ENCODE measurements at regions not wholly inside any gene's neighbourhood (a gene's known extent, or its start where the extent isn't known, plus 50 kb on each side); places are given as distances from the start of the nearest gene placed in this dataset.
"Not testable (repeated sequence)": the region's sequence is repeated elsewhere in the genome, so short reads cannot be mapped to it uniquely, and the experiment has no call there.

GRCh38 chr7:45259966-45260646, 102.5 kb downstream of the RAMP3 start:
- peak in 2 of 4 donors; percentile 7 to 44 for DNase-seq (ENCODE audit: low read depth in 4 of 4, low spot score in 3 of 4)

GRCh38 chr7:45267262-45267661, 109.7 kb downstream of the RAMP3 start:
- no peak for DNase-seq (ENCODE audit: low read depth in 4 of 4, low spot score in 3 of 4)

- DNase-seq (ENCODE audit: low read depth in 4 of 4, low spot score in 3 of 4), result no peak
These were observed 110.4 kb downstream of the RAMP3 start for GRCh38 chr7:45268013-45268412.

- DNase-seq (ENCODE audit: low read depth in 4 of 4, low spot score in 3 of 4), result no peak
These were observed 111.6 kb downstream of the RAMP3 start for GRCh38 chr7:45269192-45269591.

GRCh38 chr7:45278763-45279398, 121.3 kb downstream of the RAMP3 start:
- no peak for DNase-seq (ENCODE audit: low read depth in 4 of 4, low spot score in 3 of 4)

GRCh38 chr7:45289611-45290010, 132.0 kb downstream of the RAMP3 start:
- not testable (repeated sequence) for DNase-seq (ENCODE audit: low read depth in 4 of 4, low spot score in 3 of 4)

GRCh38 chr7:45290880-45291279, 133.3 kb downstream of the RAMP3 start:
- no peak for DNase-seq (ENCODE audit: low read depth in 4 of 4, low spot score in 3 of 4)

GRCh38 chr7:45292481-45292880, 134.9 kb downstream of the RAMP3 start:
- no peak for DNase-seq (ENCODE audit: low read depth in 4 of 4, low spot score in 3 of 4)

GRCh38 chr7:45293295-45293942, 135.8 kb downstream of the RAMP3 start:
- DNase-seq (ENCODE audit: low read depth in 4 of 4, low spot score in 3 of 4), result no peak

- DNase-seq (ENCODE audit: low read depth in 4 of 4, low spot score in 3 of 4), result no peak
These were observed 137.0 kb downstream of the RAMP3 start for GRCh38 chr7:45294559-45294958.

GRCh38 chr7:45295222-45295621, 137.6 kb downstream of the RAMP3 start:
- DNase-seq (ENCODE audit: low read depth in 4 of 4, low spot score in 3 of 4), result no peak

GRCh38 chr7:45296748-45297147, 139.2 kb downstream of the RAMP3 start:
- no peak for DNase-seq (ENCODE audit: low read depth in 4 of 4, low spot score in 3 of 4)

- DNase-seq (ENCODE audit: low read depth in 4 of 4, low spot score in 3 of 4), result no peak
These were observed 149.2 kb downstream of the RAMP3 start for GRCh38 chr7:45306752-45307305.

GRCh38 chr7:45311597-45311996, 154.0 kb downstream of the RAMP3 start:
- DNase-seq (ENCODE audit: low read depth in 4 of 4, low spot score in 3 of 4), result no peak

GRCh38 chr7:45315512-45315911, 157.9 kb downstream of the RAMP3 start:
- DNase-seq (ENCODE audit: low read depth in 4 of 4, low spot score in 3 of 4), result not testable (repeated sequence)

GRCh38 chr7:45324683-45325237, 167.2 kb downstream of the RAMP3 start:
- DNase-seq (ENCODE audit: low read depth in 4 of 4, low spot score in 3 of 4), result no peak

GRCh38 chr7:45325378-45325777, 167.8 kb downstream of the RAMP3 start:
- no peak for DNase-seq (ENCODE audit: low read depth in 4 of 4, low spot score in 3 of 4)

GRCh38 chr7:45328403-45328981, 170.9 kb downstream of the RAMP3 start:
- DNase-seq (ENCODE audit: low read depth in 4 of 4, low spot score in 3 of 4), result no peak

- no peak for DNase-seq (ENCODE audit: low read depth in 4 of 4, low spot score in 3 of 4)
These were observed 174.0 kb downstream of the RAMP3 start for GRCh38 chr7:45331563-45331962.

GRCh38 chr7:45335024-45335423, 177.4 kb downstream of the RAMP3 start:
- not testable (repeated sequence) for DNase-seq (ENCODE audit: low read depth in 4 of 4, low spot score in 3 of 4)

GRCh38 chr7:45342236-45342635, 184.6 kb downstream of the RAMP3 start:
- DNase-seq (ENCODE audit: low read depth in 4 of 4, low spot score in 3 of 4), result no peak

Measured in right renal pelvis (tissue), 4 donors.